SW 1271 (cell line): ENCODE measurements at regions not wholly inside any gene's neighbourhood (a gene's known extent, or its start where the extent isn't known, plus 50 kb on each side); places are given as distances from the start of the nearest gene placed in this dataset.
A peak's percentile ranks its signal among the peaks of the same experiment; 100 is the strongest.

ENCODE experiments used
- DNase-seq, 2 experiments: peaks; one replicate each; lab custom pipeline; 2025; lab: John Stamatoyannopoulos, UW

GRCh38 chr18:55047546-55047945 is 88.3 kb upstream of the CCDC68 start:
- DNase-seq = no peak

- no peak for DNase-seq
These were observed 82.1 kb upstream of the CCDC68 start for GRCh38 chr18:55041366-55041765.

GRCh38 chr18:55038162-55038561 is 78.9 kb upstream of the CCDC68 start:
- no peak for DNase-seq

GRCh38 chr18:55034742-55035141 is 75.5 kb upstream of the CCDC68 start:
- no peak for DNase-seq

GRCh38 chr18:55031979-55032378 is 72.7 kb upstream of the CCDC68 start:
- DNase-seq = no peak

- DNase-seq = no peak
These were observed 72.3 kb upstream of the CCDC68 start for GRCh38 chr18:55031576-55031975.

GRCh38 chr18:55031164-55031563 is 71.9 kb upstream of the CCDC68 start:
- no peak for DNase-seq

GRCh38 chr18:55024564-55024963 is 65.3 kb upstream of the CCDC68 start:
- DNase-seq = no peak

GRCh38 chr18:55018602-55019001 is 59.3 kb upstream of the CCDC68 start:
- peak in 1 of 2 experiments; percentile 62 for DNase-seq

GRCh38 chr18:55014095-55014494 is 54.8 kb upstream of the CCDC68 start:
- DNase-seq = no peak

- no peak for DNase-seq
These were observed 54.4 kb upstream of the CCDC68 start for GRCh38 chr18:55013685-55014084.

GRCh38 chr18:55013086-55013485 is 53.8 kb upstream of the CCDC68 start:
- no peak for DNase-seq

- no peak for DNase-seq
These were observed 52.7 kb upstream of the CCDC68 start for GRCh38 chr18:55012008-55012407.
